Prostate gland (tissue), 2 donors: ENCODE measurements at regions not wholly inside any gene's neighbourhood (a gene's known extent, or its start where the extent isn't known, plus 50 kb on each side); places are given as distances from the start of the nearest gene placed in this dataset.

ENCODE experiments used
- CTCF ChIP-seq, 4 experiments: fragments of 200-600 bp in 2 of 4; fragments of 450-650 bp in 2 of 4; sonication (generic) in 2 of 4; IDR thresholded peaks; 1 replicate in 3 of 4; 2 replicates in 1 of 4; pipeline ENCODE4 v1.5.1; 2016 to 2019; ENCODE audit warnings: antibody characterized with exemption in 4 of 4, mild to moderate bottlenecking in 2 of 4, moderate library complexity in 2 of 4
- POLR2A ChIP-seq: fragments of 450-650 bp; IDR thresholded peaks from one replicate; pipeline ENCODE4 v1.6.1; 2016; ENCODE audit warnings: antibody characterized with exemption, mild to moderate bottlenecking
- POLR2AphosphoS5 ChIP-seq: sonication (generic); formaldehyde crosslinking; IDR thresholded peaks from one replicate; pipeline ENCODE4 v1.6.1; 2017; ENCODE audit warnings: antibody characterized with exemption

- TF ChIP-seq CTCF (IDR thresholded peaks at IDR 0.05) (no peak), POLR2A (no peak), POLR2AphosphoS5 (no peak)
Measured at GRCh38 chr3:22392286-22392685, 641.3 kb upstream of the ZNF385D start.
